H1 (cell line): ENCODE measurements at regions not wholly inside any gene's neighbourhood (a gene's known extent, or its start where the extent isn't known, plus 50 kb on each side); places are given as distances from the start of the nearest gene placed in this dataset.

Source experiments
- ATF2 ChIP-seq: IDR thresholded peaks from 2 replicates; pipeline ENCODE4 v1.6.1; 2012; ENCODE audit warnings: low read length, inconsistent platforms
- EZH2 ChIP-seq: fragments of 200-600 bp; sonication (generic); IDR thresholded peaks from 2 replicates; pipeline ENCODE4 v1.7.1; 2012; ENCODE audit warnings: low read depth, mild to moderate bottlenecking, moderate library complexity, low read length, inconsistent platforms; ENCODE audit not compliant: severe bottlenecking
- JUN ChIP-seq: IDR thresholded peaks from 2 replicates; pipeline ENCODE4 v1.6.1; 2011; ENCODE audit warnings: low read depth, mild to moderate bottlenecking, improper control_type of control experiment, low read length
- TF ChIP-seq, protein P1 (sequence below), 3 experiments: IDR thresholded peaks; 1 replicate in 2 of 3; 2 replicates in 1 of 3; pipeline versions ENCODE4 v1.5.1 to v1.6.1; 2011; ENCODE audit warnings: low read length in 3 of 3, mild to moderate bottlenecking in 3 of 3, inconsistent platforms in 2 of 3, low read depth in 1 of 3, moderate library complexity in 1 of 3; ENCODE audit not compliant: insufficient read depth in 1 of 3; ENCODE audit errors: control extremely low read depth in 1 of 3

GRCh38 chrX:18003876-18004275 is 142.8 kb upstream of the RAI2 start:
- TF ChIP-seq EZH2, result no peak
- TF ChIP-seq, protein P1, sequence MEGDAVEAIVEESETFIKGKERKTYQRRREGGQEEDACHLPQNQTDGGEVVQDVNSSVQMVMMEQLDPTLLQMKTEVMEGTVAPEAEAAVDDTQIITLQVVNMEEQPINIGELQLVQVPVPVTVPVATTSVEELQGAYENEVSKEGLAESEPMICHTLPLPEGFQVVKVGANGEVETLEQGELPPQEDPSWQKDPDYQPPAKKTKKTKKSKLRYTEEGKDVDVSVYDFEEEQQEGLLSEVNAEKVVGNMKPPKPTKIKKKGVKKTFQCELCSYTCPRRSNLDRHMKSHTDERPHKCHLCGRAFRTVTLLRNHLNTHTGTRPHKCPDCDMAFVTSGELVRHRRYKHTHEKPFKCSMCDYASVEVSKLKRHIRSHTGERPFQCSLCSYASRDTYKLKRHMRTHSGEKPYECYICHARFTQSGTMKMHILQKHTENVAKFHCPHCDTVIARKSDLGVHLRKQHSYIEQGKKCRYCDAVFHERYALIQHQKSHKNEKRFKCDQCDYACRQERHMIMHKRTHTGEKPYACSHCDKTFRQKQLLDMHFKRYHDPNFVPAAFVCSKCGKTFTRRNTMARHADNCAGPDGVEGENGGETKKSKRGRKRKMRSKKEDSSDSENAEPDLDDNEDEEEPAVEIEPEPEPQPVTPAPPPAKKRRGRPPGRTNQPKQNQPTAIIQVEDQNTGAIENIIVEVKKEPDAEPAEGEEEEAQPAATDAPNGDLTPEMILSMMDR (IDR thresholded peaks at IDR 0.05; ENCODE audit: control extremely low read depth in 1 of 3, insufficient read depth in 1 of 3, low read depth in 1 of 3, low read length in 3 of 3), result no peak
- TF ChIP-seq ATF2, result no peak
- TF ChIP-seq JUN, result no peak
